HCT116 (cell line): ENCODE measurements at regions not wholly inside any gene's neighbourhood (a gene's known extent, or its start where the extent isn't known, plus 50 kb on each side); places are given as distances from the start of the nearest gene placed in this dataset.

Source experiments
- ATAC-seq: fragments of 200-7000 bp; cut with Tn5 transposase; 2 replicates; pipeline ENCODE4 v1.9.1; 2020; ENCODE audit warnings: mild to moderate bottlenecking, moderate library complexity
- BruUV-seq: library from RNA; stranded (reverse); fragments of 400-500 nt; replicated peaks from 2 replicates; lab custom pipeline; 2021; lab: Mats Ljungman, UMichigan
- CTCF ChIA-PET: fragments of 300-600 bp; sonication (Branson Sonifier 250); formaldehyde crosslinking; loops from one replicate; lab custom pipeline; 2021; ENCODE audit warnings: antibody characterized with exemption; lab: Charles Lee
- POLR2A ChIA-PET: fragments of 300-600, 350-600 bp; sonication (Branson Sonifier 250); formaldehyde crosslinking; loops from one replicate; lab custom pipeline; 2021; ENCODE audit warnings: antibody characterized with exemption; lab: Charles Lee
- RAD21 ChIA-PET, 2 experiments: fragments of 300-600 bp; sonication (Branson Sonifier 250); formaldehyde crosslinking; loops; one replicate each; lab custom pipeline; 2023; ENCODE audit warnings: low total read pairs in 2 of 2; ENCODE audit not compliant: uncharacterized antibody in 2 of 2, unreplicated experiment in 2 of 2, low non-redundant PET in 1 of 2; lab: Charles Lee
- DNase-seq: peaks from one replicate; pipeline ENCODE4 v3.0.0-alpha.2; 2010; ENCODE audit warnings: low read depth, low spot score
- H2AFZ ChIP-seq: fragments of 200-600 bp; shearing (Covaris generic), sonication (generic); 2 replicates; pipeline ENCODE4 v1.6.1; 2017; ENCODE audit warnings: low read depth, mixed run types, mixed read lengths, antibody characterized with exemption, low read length; ENCODE audit not compliant: poor library complexity, severe bottlenecking
- H3K27ac ChIP-seq: 2 replicates; pipeline ENCODE4 v1.5.1; 2012; ENCODE audit warnings: low read depth, low read length
- H3K27me3 ChIP-seq: fragments of 200-600 bp; sonication (generic); 2 replicates; pipeline ENCODE4 v1.6.1; 2016; ENCODE audit warnings: mixed run types, low read length, mixed read lengths; ENCODE audit not compliant: insufficient read depth
- H3K36me3 ChIP-seq, 2 experiments: fragments of 200-500 bp in 1 of 2; fragments of 200-600 bp in 1 of 2; sonication (Bioruptor generic) in 1 of 2; sonication (generic) in 1 of 2; 2 replicates each; pipeline versions ENCODE4 v1.5.1 to v1.6.1; 2014 to 2016; ENCODE audit warnings: low read length in 2 of 2, inconsistent platforms in 1 of 2, mixed read lengths in 1 of 2, mixed run types in 1 of 2; ENCODE audit not compliant: insufficient read depth in 2 of 2, control insufficient read depth in 1 of 2
- H3K4me1 ChIP-seq, 2 experiments: fragments of 200-600 bp in 1 of 2; sonication (generic) in 1 of 2; 2 replicates each; pipeline versions ENCODE4 v1.5.1 to v1.6.1; 2012 to 2017; ENCODE audit warnings: low read length in 2 of 2, inconsistent platforms in 1 of 2, mild to moderate bottlenecking in 1 of 2, mixed read lengths in 1 of 2, mixed run types in 1 of 2, moderate library complexity in 1 of 2; ENCODE audit not compliant: insufficient read depth in 2 of 2, control insufficient read depth in 1 of 2
- H3K4me2 ChIP-seq: fragments of 200-600 bp; sonication (generic); 2 replicates; pipeline ENCODE4 v1.6.1; 2017; ENCODE audit warnings: mixed run types, low read length, mixed read lengths
- H3K4me3 ChIP-seq, 2 experiments: fragments of 200-600 bp in 1 of 2; sonication (generic) in 1 of 2; replicated peaks in 1 of 2; 2 replicates each; pipeline ENCODE4 v1.5.1; 2011 to 2016; ENCODE audit warnings: low read length in 2 of 2, control low read depth in 1 of 2, low read depth in 1 of 2, mild to moderate bottlenecking in 1 of 2, mixed read lengths in 1 of 2, mixed run types in 1 of 2
- H3K79me2 ChIP-seq: fragments of 200-600 bp; sonication (generic); 2 replicates; pipeline ENCODE4 v1.6.1; 2017; ENCODE audit warnings: mild to moderate bottlenecking, mixed run types, low read length, moderate library complexity, mixed read lengths; ENCODE audit not compliant: insufficient read depth
- H3K9ac ChIP-seq: fragments of 200-600 bp; sonication (generic); 2 replicates; pipeline ENCODE4 v1.6.1; 2016; ENCODE audit warnings: low read length, mixed read lengths
- H3K9me2 ChIP-seq: fragments of 200-600 bp; sonication (generic), shearing (Covaris generic); 2 replicates; pipeline ENCODE4 v1.6.1; 2017; ENCODE audit warnings: mixed run types, mild to moderate bottlenecking, moderate library complexity; ENCODE audit not compliant: insufficient read depth
- H3K9me3 ChIP-seq, 2 experiments: fragments of 200-500 bp in 1 of 2; fragments of 200-600 bp in 1 of 2; sonication (Bioruptor generic) in 1 of 2; sonication (generic) in 1 of 2; 2 replicates each; pipeline ENCODE4 v1.6.1; 2014 to 2017; ENCODE audit warnings: low read length in 2 of 2, mixed read lengths in 2 of 2, inconsistent platforms in 1 of 2, low read depth in 1 of 2, mild to moderate bottlenecking in 1 of 2, mixed run types in 1 of 2, moderate library complexity in 1 of 2; ENCODE audit not compliant: control insufficient read depth in 1 of 2, insufficient read depth in 1 of 2
- H4K20me1 ChIP-seq: fragments of 200-600 bp; sonication (generic), shearing (Covaris generic); 2 replicates; pipeline ENCODE4 v1.6.1; 2017; ENCODE audit warnings: mixed run types, mild to moderate bottlenecking, moderate library complexity; ENCODE audit not compliant: insufficient read depth
- ATF3 ChIP-seq: IDR thresholded peaks from 2 replicates; pipeline ENCODE4 v1.6.1; 2012
- CEBPB ChIP-seq: IDR thresholded peaks from 2 replicates; pipeline ENCODE4 v1.6.1; 2012; ENCODE audit warnings: low read depth
- EZH2phosphoT487 ChIP-seq: fragments of 200-600 bp; IDR thresholded peaks from 2 replicates; pipeline ENCODE4 v1.6.1; 2018; ENCODE audit warnings: antibody characterized with exemption, borderline replicate concordance
- MAX ChIP-seq: IDR thresholded peaks from 2 replicates; pipeline ENCODE4 v1.6.1; 2012
- REST ChIP-seq: IDR thresholded peaks from 2 replicates; pipeline ENCODE4 v1.6.1; 2012; ENCODE audit warnings: low read depth
- SP1 ChIP-seq: IDR thresholded peaks from 2 replicates; pipeline ENCODE4 v1.6.1; 2012; ENCODE audit warnings: low read depth
- ZFX ChIP-seq: fragments of 450-650 bp; IDR thresholded peaks from 2 replicates; pipeline ENCODE4 v1.6.1; 2017
- ZNF274 ChIP-seq: fragments of 200-500 bp; sonication (Bioruptor generic); IDR thresholded peaks from 2 replicates; pipeline ENCODE4 v1.6.1; 2014; ENCODE audit warnings: mild to moderate bottlenecking, low read depth, low read length, inconsistent platforms
- intact Hi-C: fragments of 100-400 bp; cut with micrococcal nuclease; formaldehyde crosslinking; loops from 2 replicates; pipeline ENCODE4 v1.10.0; 2022

- TF ChIP-seq MAX (no peak), ZFX (no peak), ZNF274 (no peak)
Observed at GRCh38 chr18:53800171-53800570, 424.3 kb downstream of the MBD2 start (continued).

GRCh38 chr18:53799134-53799533 lies 425.3 kb downstream of the MBD2 start:
- Histone ChIP-seq H3K36me3 (no peaks in the 10 kb centered on the region), H3K79me2 (no peaks in the 10 kb centered on the region), H4K20me1 (no peaks in the 10 kb centered on the region), H3K9ac (no peak overlapping the region), H2AFZ (no peak overlapping the region), H3K9me3 (no peaks in the 10 kb centered on the region; a peak in 1 of 4 replicates), H3K27me3 (no peaks in the 10 kb centered on the region), H3K4me1 (no peaks in the 10 kb centered on the region), H3K9me2 (no peaks in the 10 kb centered on the region), H3K4me2 (no peak overlapping the region), H3K27ac (no peak overlapping the region), H3K4me3 (no peak overlapping the region)
- TF ChIP-seq REST: no peak
- no peak for TF ChIP-seq EZH2phosphoT487
- no peak for TF ChIP-seq ATF3
- no peak for TF ChIP-seq SP1
- TF ChIP-seq ZFX: no peak
- TF ChIP-seq CEBPB: no peak
- TF ChIP-seq ZNF274: no peak
- ChIA-PET POLR2A (no interaction called here), CTCF (no interaction called here), RAD21 (no interaction called here)
- no TSS peak for BruUV-seq
- DNase-seq (no peak), ATAC-seq (no peak)
- intact Hi-C loops: no loop called here
